Glutamatergic neuron (in vitro differentiated cells): ENCODE measurements at regions not wholly inside any gene's neighbourhood (a gene's known extent, or its start where the extent isn't known, plus 50 kb on each side); places are given as distances from the start of the nearest gene placed in this dataset.

Experiments used
- DNase-seq: peaks from one replicate; pipeline ENCODE4 v3.0.0; 2022
- H3K27ac Mint-ChIP-seq: one replicate; pipeline ENCODE4 v1.8.0; 2020; ENCODE audit warnings: mild to moderate bottlenecking, mixed read lengths, inconsistent platforms; ENCODE audit not compliant: unreplicated experiment
- H3K27me3 Mint-ChIP-seq: one replicate; pipeline ENCODE4 v1.8.0; 2020; ENCODE audit warnings: mild to moderate bottlenecking, moderate library complexity, mixed read lengths, inconsistent platforms; ENCODE audit not compliant: unreplicated experiment
- H3K36me3 Mint-ChIP-seq: one replicate; pipeline ENCODE4 v1.8.0; 2020; ENCODE audit warnings: mild to moderate bottlenecking, mixed read lengths, inconsistent platforms; ENCODE audit not compliant: unreplicated experiment
- H3K4me1 Mint-ChIP-seq: one replicate; pipeline ENCODE4 v1.8.0; 2020; ENCODE audit warnings: mild to moderate bottlenecking, low read depth, mixed read lengths, inconsistent platforms; ENCODE audit not compliant: unreplicated experiment
- H3K4me3 Mint-ChIP-seq: one replicate; pipeline ENCODE4 v1.8.0; 2020; ENCODE audit warnings: mild to moderate bottlenecking, mixed read lengths, inconsistent platforms; ENCODE audit not compliant: unreplicated experiment
- H3K9me3 Mint-ChIP-seq: one replicate; pipeline ENCODE4 v1.8.0; 2020; ENCODE audit warnings: mild to moderate bottlenecking, moderate library complexity, mixed read lengths, inconsistent platforms; ENCODE audit not compliant: unreplicated experiment
- CTCF ChIP-seq: fragments of 200-600 bp; sonication (generic); IDR thresholded peaks from one replicate; pipeline ENCODE4 v1.5.0; 2021; ENCODE audit not compliant: partially characterized antibody, unreplicated experiment

GRCh38 chr7:15837306-15837950 is 150.9 kb upstream of the MEOX2 start:
- no peak for TF ChIP-seq CTCF
- Mint-ChIP-seq H3K9me3 (peaks cover 8% of the 10 kb centered on the region), H3K4me3 (no peak overlapping the region), H3K36me3 (no peaks in the 10 kb centered on the region), H3K27me3 (peaks cover 6% of the 10 kb centered on the region), H3K4me1 (peaks cover 54% of the 10 kb centered on the region), H3K27ac (peak overlapping the region; percentile 48)
- DNase-seq = no peak

GRCh38 chr7:15836651-15837050 is 150.2 kb upstream of the MEOX2 start:
- Mint-ChIP-seq H3K36me3 (no peaks in the 10 kb centered on the region), H3K4me3 (no peak overlapping the region), H3K27me3 (peaks cover 6% of the 10 kb centered on the region), H3K4me1 (peaks cover 60% of the 10 kb centered on the region), H3K9me3 (peaks cover 8% of the 10 kb centered on the region), H3K27ac (no peak overlapping the region)
- no peak for DNase-seq
- no peak for TF ChIP-seq CTCF

GRCh38 chr7:15836041-15836440 is 149.6 kb upstream of the MEOX2 start:
- H3K27ac Mint-ChIP-seq = no peak overlapping the region
- peaks cover 8% of the 10 kb centered on the region for H3K9me3 Mint-ChIP-seq
- no peak for DNase-seq
- no peak for TF ChIP-seq CTCF
- peaks cover 61% of the 10 kb centered on the region for H3K4me1 Mint-ChIP-seq
- H3K36me3 Mint-ChIP-seq = no peaks in the 10 kb centered on the region
- peaks cover 6% of the 10 kb centered on the region for H3K27me3 Mint-ChIP-seq
- H3K4me3 Mint-ChIP-seq = no peak overlapping the region

- TF ChIP-seq CTCF = no peak
- H3K27ac Mint-ChIP-seq = no peak overlapping the region
Observed at GRCh38 chr7:15834446-15834845, 148.0 kb upstream of the MEOX2 start.

GRCh38 chr7:15832996-15833395 is 146.5 kb upstream of the MEOX2 start:
- H3K4me1 Mint-ChIP-seq = peaks cover 51% of the 10 kb centered on the region
- H3K27ac Mint-ChIP-seq = peak overlapping the region; percentile 70
- no peak overlapping the region for H3K4me3 Mint-ChIP-seq
- H3K36me3 Mint-ChIP-seq = no peaks in the 10 kb centered on the region
- peaks cover 2% of the 10 kb centered on the region for H3K9me3 Mint-ChIP-seq
- H3K27me3 Mint-ChIP-seq = no peaks in the 10 kb centered on the region
- TF ChIP-seq CTCF = no peak
- DNase-seq = no peak

More at GRCh38 chr7:15834446-15834845, 148.0 kb upstream of the MEOX2 start:
- Mint-ChIP-seq H3K27me3 (peaks cover 4% of the 10 kb centered on the region), H3K4me3 (no peak overlapping the region), H3K4me1 (peaks cover 57% of the 10 kb centered on the region), H3K36me3 (no peaks in the 10 kb centered on the region), H3K9me3 (peaks cover 6% of the 10 kb centered on the region)
- DNase-seq = no peak
